HG02943 (cell line): ENCODE measurements at regions not wholly inside any gene's neighbourhood (a gene's known extent, or its start where the extent isn't known, plus 50 kb on each side); places are given as distances from the start of the nearest gene placed in this dataset.
"Not testable (repeated sequence)": the region's sequence is repeated elsewhere in the genome, so short reads cannot be mapped to it uniquely, and the experiment has no call there.

Source experiments
- ATAC-seq: cut with Tn5 transposase; IDR thresholded peaks from one replicate; pipeline ENCODE4 v1.9.1; 2021; ENCODE audit warnings: mild to moderate bottlenecking, low read depth, moderate library complexity; ENCODE audit not compliant: unreplicated experiment

DNA sequence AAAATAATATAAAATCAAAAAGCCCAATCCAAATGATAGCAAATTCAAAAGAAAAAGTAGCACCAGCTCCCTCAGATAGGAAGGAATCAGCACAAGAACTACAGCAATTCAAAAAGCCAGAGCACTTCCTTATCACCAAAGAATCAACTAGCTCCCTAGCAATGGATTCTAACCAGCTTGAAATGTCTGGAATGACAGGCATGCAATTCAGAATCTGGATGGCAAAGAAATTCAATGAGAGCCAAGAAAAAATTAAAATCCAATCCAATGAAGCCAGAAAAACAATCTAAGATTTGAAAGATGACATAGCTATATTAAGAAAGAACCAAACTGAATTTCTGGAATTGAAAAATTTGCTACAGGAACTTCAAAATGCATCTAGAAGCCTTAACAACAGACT is 1334.4 kb upstream of the ALCAM start:
- no peak for ATAC-seq

DNA sequence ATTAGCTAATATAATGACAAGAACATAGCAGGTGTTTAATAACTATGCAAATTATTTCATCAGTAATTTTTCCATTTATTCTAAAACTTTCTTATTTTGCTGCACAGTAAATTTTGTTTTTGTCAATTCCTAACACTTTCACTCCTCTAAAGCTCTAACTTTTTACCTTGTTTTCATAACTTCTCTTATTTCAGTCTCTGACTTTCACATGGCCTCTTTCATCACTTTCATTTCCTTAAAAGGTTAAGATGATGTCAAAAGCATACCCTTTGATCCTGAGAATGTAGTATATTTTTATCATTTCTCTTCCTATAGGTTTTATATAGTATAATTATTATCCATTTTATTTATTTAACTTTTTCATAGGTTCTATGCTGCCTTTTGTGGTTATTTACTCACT is 1325.8 kb upstream of the ALCAM start:
- ATAC-seq, result peak; percentile 76

DNA sequence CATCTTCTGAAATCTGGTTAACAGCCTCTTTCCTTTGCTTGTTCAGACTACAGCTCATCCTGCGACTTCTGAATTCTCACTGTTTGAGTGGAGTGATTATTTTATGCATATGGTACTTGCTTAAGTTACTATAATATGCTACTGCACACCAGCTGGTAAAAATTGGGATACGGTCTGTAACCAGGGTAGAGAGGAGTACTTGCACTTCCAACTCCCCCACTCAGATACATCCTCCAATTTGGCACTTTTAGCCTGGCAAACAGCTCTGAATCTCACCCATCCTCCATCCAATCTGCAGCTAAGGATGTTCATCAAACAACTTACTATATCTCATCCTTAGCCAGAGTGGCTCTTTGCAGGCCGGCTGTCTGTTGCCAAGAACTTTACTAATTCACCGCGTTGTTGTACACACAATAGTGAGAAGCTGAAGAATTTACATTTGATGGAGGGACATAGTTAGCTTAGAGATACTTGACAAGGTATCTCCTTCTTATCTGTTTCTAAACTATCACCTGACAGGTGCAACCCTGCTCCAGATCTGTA is 1323.6 kb upstream of the ALCAM start:
- ATAC-seq, result not testable (repeated sequence)

DNA sequence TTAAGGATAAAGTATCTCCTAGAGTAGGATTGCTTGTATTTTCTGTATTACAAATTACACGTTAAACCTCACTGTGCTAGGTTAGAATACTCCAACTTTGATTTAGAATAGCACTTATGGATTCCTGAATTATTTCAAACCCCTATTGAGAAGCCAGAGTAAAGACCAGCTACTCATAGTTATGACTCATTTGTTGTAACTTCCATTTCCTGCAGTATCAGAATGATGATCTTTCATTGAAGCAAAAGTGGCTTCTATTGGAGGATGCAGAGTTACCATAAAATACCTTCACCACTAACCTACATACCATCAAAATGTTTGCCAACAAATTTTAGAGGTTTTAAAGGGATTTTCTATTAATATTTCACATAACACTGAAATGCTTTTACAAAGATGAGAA is 1322.7 kb upstream of the ALCAM start:
- ATAC-seq, result no peak

DNA sequence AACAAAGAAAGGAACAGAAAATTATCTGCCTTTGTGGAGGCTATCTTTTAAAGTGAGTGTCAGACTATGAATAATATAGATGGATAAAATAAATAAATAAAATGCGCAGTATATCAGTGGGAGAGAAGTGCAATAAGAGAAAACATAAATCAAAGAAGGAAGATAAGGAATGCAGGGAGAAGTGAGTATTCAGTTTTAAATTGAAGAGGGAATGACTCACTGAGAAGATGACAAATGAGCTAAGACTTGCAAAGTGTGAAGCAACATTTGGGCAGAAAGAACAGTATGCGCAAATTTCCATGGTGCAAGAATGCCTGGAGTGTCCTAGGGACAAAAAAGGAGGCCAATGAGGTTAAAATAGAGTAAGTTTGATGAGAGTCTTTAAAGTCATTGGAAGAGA is 1300.1 kb upstream of the ALCAM start:
- ATAC-seq, result no peak

DNA sequence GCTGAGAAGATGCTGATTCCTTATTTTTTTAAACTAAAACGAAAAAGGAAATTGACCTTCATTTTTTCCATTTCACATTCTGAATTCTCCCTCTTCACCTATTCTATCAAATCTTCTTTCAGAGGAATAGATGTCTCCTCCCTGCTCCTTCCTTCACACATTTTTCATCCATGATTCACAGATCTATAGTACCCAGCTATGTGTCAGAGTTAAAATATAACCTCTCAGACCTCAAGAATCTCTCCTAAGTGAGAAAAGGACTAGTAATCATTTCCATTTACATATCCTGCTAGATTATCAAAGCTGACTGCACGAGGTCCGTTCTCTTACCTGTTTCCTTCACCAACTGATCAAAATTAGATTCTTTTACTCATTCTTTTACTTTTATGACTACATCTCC is 1297.6 kb upstream of the ALCAM start:
- ATAC-seq, result no peak

DNA sequence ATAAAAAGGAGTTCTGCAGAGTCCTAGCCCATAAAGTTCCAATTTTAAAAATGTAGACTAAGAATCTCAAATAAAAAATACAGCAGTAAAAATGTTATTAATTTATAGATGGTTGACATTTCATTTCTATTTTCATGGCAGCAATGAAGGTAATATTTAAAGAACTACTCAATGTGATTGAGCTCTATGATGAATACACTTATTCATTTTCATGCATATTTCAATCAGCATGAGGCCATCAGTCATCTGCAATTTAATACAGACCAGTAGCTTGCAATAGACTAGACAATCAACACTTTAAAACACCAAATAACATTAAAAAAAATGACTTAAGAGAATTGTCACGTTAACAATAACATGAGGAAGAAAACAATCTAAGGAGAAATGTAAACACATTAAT is 1295.8 kb upstream of the ALCAM start:
- no peak for ATAC-seq

DNA sequence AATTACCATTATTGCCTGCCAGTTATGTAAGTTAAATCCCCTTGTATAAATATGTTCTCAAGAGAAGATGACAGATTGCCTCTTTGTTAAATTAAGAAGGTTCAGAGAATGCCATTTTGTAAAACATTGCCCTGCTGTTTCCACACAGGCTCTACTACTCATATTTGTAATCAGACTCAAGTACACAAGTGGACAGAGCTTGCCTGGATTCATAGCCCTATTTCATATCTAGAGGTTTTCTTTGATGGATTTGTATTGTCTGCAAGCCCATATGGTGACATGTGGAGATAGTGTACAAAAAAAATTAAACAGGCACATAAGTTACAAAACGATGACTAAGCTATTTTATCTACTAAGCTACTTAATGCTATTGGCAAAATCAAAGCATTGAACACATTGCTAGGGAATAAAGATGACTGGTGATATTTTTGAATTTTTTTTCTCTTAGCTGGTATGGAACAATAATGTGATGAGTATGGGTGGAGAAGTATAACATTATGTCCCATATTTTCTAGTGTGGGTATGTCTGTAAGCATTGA is 1286.6 kb upstream of the ALCAM start:
- no peak for ATAC-seq

DNA sequence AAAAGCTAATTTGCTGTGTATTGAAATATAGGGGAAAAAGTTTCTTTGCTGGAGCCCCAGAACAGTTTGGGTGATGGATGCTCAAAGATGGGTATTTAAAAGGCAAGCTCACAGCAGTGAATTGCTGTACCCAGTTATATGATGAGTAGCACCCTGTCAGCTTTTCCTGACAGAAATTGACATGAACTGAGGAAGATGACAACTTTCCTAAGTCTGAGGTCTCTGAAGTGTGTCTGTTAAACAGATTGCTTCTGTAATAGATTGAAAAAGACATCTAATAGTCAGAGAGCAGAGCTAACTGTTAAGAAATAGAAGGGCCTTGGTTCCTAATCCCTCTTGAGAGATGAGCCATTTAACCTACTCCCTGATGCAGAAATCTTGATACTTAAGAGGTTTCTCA is 1278.0 kb upstream of the ALCAM start:
- no peak for ATAC-seq

DNA sequence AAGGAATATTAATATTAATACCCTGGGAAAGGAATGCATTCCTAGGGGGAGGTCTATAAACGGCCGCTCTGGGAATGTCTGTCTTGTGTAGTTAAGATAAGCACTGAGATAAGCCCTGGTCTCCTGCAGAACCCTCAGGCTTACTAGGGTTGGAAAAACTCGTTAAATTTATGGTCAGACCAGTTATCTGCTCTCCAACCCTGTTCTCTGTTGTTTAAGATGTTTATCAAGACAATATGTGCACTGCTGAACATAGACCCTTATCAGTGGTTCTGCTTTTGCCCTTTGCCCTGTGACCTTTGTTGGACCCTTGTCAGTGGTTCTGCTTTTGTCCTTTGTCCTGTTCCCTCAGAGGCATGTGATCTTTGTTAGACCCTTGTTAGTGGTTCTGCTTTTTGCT is 1276.7 kb upstream of the ALCAM start:
- ATAC-seq, result not testable (repeated sequence)

DNA sequence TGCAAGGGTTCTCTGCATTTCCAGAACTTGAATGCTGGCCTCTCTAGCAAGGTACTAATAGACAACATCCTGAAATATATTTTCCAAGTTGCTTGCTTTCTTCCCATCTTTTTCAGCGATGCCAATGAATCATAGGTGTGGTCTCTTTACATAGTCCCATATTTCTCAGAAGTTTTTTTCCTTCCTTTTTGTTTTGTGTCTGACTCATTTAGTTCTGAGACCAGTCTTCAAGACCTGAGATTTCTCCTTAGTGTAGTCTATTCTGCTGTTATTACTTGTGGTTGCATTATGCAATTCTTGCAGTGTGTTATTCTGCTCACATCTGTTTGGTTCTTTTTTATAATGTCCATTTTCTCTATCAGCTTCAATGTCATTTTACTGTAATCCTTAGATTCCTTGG is 1265.0 kb upstream of the ALCAM start:
- no peak for ATAC-seq

DNA sequence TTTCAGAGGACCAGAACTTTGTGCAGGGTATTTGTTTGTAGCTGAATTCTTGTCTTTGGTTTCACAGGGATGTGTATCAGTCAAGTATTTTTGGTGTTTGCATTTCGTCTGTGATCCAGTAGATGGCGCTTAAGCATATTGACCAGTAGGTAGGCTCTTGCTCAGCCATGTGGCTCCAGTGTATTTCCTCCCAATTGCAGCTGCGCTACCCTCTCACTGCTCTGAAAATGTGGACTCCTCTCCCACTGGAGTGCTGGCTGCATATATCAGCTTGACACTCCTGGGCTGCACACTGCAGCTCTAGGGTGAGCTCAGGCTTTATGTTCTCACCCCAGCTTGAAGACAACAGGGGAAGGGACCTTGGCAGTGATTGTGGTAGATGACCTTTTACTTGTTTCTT is 1264.3 kb upstream of the ALCAM start:
- ATAC-seq, result peak; percentile 90

DNA sequence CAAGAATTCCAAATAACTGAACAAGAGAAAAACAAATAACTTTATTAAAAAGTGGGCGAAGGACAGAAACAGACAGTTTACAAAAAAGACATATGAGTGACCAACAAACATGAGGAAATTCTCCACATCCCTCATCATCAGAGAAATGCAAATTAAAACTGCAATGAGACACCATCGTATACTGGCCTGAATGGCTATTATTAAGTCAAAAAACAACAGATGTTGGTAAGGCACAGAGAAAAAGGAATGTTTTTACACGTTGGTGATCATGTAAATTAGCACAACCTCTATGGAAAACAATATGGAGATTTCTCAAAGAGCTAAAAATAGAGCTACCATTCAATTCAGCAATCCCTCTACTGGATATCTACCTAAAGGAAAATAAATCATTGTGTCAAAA is 1260.4 kb upstream of the ALCAM start:
- no peak for ATAC-seq

DNA sequence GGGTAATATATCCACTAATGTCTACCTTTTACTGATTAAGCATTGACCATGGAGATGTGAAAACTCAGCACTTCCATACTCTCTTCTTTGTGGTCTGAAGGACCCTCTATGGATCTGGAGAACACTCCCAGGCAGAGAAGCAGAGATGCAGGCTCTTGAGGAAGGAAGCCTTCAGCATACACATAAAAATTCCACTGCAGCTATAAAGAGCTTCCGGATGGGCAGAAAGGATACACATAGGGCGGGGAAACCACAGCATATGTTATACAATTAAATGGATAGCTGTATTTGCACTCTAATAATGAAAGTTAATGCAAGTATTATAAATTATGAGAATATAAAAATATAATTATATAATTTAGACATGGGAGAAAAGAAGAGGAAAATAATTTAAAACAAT is 1258.2 kb upstream of the ALCAM start:
- ATAC-seq, result no peak

DNA sequence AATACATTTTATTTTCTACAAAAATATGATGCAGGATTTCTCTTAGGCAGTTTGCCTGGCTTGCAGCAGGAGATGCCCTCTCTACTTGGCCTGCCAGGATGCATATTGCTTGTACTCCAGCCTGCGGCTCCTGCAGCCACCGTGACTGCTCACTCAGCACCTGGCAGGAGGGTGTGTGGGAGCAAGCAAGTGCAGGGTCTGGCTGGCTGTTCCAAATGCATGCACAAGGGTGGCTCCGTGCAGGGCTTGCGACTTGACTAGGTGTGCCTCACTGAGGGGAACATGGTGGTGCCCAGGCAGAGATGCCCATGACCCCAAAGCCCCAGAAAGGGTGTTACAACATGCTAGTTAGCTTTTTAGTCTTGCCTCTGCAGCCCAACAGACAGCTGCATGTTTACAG is 1240.2 kb upstream of the ALCAM start:
- ATAC-seq, result no peak

DNA sequence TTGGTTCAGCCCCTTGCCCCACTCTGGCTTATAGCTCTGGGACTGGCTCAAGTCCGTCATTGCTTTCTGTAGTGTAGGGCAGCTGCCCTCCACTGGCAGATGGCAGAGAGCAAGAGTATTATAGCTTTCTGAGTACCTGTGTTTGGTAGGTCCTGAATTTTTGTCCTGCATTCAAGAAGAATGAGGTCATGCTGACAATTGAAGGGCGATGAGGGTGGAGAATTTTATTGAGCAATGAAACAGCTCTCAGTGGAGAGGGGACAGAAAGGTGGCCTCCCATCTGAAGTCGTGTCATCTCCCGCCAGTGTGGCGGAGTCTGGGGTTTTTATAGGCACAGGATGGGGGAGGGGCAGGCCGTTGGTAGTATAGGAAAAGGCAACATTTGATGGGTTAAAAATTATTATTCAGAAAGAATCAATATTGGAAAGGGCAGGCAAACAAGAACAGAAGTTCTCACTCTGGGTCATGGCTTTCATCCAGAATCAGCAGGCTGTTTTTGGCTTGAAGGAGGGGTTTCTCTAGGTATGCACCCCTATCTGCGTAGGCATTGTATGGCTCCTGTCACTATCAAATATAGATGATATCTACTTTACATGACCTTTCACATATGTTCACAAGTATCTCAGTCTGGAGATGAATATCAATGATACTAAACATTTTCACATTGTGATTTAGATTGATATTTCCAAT is 1239.7 kb upstream of the ALCAM start:
- no peak for ATAC-seq

DNA sequence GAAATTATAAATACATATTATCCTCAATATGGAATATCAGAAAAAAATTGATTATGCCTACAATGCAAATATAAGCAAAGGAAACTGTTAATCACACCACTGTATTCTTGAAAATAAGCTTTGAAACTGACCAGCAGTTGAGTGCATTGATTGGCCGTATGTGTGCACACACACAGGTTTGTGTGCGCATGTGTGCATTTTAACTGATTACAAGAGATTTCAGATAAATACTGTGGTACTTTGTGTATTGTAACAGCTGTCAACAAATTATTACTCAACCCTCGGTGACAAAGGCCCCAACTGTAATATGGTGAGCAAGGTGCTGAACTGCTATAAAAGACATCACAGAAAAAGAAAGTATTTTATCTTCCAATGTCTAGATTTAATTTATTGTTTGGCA is 1238.9 kb upstream of the ALCAM start:
- ATAC-seq, result no peak

DNA sequence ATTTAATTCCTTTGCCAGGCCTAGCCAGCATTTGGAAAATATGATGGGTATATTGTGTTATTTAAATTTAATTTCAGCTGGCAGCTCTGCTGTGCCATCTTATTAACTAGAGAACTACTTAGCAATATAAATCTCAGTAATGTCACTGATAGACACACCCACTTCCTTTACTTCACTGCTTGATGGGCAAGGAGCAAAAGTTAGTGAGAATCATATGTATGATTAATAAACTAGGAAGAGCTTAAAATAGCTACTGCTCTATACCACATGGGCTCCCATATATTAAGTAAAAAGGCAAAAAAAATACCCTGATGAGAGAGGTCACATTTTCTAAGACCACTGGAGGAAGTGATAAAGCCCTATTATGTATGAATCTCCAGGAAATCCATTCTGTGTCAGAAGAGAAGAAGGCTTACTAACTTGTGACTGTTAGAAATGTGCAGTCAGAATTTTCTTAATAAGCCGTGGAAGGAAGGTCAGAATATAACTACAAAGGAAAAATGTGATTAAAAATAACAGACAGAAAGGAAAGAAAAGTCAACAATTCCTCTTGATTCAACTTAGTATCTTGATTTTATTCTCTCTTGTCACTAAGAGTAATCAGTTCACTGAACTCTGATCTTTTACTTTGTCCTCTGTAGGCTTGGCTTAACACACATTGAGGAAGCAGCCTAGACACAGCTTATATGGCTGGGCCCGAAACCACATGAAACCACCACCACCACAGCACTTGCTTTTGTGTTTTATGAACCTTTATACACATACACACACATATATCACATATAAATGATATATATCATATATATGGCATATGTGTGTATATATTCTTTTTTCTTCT is 1233.9 kb upstream of the ALCAM start:
- no peak for ATAC-seq

DNA sequence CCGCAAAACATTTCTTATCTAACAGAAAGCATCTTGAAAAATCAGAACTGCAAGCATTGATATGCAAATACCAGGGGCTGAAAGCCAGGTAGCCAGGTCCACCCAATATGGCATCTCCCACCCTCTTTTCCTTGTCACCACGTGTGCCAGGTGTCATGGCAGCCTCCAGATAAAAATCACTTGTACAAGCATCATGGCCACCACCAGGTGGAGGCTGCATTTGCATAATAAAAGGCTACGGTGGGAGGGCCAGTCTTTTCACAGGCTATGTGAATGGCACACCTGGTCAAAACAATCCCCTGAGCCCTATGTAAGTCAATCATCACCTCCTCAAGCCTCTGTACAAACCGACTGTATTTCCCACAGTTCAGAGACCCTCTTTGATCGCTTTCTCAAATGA is 1233.1 kb upstream of the ALCAM start:
- ATAC-seq, result no peak

DNA sequence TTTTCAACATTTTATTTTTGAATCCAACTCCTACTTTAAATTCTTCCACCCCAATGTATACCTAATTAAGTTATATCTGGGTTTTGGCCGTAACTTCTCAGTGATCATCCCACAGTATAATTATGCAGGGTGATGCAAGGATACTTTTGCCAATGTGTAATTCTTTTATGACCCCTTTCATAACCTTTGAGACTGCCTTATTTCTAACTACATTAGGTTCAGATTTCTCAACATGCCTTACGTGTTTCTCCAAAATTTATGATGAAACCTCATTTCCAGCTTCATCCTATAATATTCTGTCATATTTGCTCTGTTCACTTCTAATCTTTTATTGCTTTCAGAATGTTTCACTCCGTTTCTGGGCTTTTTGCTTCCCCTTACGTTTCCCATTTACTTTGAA is 1229.6 kb upstream of the ALCAM start:
- no peak for ATAC-seq

DNA sequence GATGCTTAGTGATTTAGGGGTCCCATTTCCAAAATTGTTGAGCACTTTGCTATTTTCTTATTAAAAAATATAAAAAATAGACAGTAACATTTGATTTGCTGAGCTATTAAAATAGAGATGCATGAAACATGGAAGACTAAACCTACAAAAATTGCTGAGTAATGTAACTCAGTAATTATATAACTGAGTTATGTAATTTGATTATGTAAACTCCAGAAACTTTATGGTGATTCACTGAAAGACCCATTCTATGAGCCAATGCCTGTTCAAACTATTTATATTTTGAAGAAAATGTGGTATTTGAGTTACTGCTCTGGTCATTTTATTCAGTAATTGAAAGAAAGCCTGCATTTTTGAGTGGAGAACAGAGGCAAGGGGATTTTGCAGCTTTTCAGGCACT is 1221.5 kb upstream of the ALCAM start:
- no peak for ATAC-seq

DNA sequence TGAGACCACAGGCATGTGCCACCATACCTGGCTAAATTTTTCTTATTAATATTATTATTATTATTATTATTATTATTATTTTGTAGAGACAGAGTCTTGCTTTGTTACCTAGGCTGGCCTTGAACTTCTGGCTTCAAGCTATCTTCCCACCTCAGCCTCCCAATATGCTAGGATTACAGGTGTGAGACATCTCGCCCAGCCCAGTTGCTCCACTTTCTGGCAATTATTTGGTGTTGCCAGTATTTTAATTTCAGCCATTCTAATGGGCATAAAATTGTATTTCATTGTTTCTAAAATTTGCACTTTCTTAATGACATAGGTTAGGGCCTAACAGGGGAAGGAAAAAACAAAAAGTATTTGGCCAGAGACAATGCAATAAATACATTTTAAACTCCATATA is 1217.6 kb upstream of the ALCAM start:
- ATAC-seq, result no peak
